Hematopoietic multipotent progenitor cell treated with erythropoietin and hydrocortisone succinate and interleukin-3 and kit ligand, for 8 days (in vitro differentiated cells): ENCODE measurements at regions not wholly inside any gene's neighbourhood (a gene's known extent, or its start where the extent isn't known, plus 50 kb on each side); places are given as distances from the start of the nearest gene placed in this dataset.
"Not testable (repeated sequence)": the region's sequence is repeated elsewhere in the genome, so short reads cannot be mapped to it uniquely, and the experiment has no call there.

Experiments used
- DNase-seq: peaks from one replicate; pipeline ENCODE4 v3.0.0-alpha.2; 2015

GRCh38 chr2:7609556-7609955, 692.3 kb downstream of the RNF144A start:
- DNase-seq: no peak

DNA sequence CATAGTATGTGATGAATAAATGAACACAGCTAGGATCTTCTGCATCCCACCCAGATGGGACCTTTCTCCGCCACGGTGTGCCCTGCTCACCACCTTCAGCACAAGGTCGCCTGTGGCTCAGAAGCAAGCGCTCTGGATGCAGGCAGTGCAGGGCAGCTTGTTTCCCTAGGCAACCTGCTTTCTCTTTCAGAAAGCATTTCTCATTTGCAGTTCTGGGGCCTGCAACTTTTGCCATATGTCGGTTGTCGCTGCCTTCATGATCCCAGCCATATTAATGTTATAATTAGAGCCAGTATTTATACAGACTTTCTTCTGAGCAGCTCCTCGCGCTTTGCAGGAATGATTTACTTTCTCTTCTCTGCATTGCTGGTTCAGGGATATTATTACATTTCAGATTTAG, 692.8 kb downstream of the RNF144A start:
- no peak for DNase-seq

DNA sequence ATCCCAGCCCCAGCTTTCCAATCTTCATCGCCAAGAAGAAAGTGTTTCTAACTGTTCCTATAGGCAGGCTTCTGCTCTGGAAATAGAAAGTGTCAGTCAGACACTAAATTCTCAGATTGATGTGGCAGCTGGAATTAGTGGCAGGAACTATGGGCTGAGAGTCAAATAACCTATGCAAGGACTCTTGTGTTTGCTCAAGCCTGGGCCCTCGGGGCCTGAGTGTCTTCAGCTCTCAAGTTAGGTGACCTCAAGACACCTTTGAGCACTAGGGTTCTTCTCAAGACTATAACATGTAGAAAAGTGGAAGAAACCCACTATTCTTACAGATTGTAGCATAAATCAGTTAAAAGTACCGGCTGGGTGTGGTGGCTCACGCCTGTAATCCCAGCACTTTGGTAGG, 694.5 kb downstream of the RNF144A start:
- DNase-seq: no peak

GRCh38 chr2:7612969-7613368, 695.8 kb downstream of the RNF144A start:
- DNase-seq: no peak

- no peak for DNase-seq
Measured at GRCh38 chr2:7613831-7614230, 696.6 kb downstream of the RNF144A start.

DNA sequence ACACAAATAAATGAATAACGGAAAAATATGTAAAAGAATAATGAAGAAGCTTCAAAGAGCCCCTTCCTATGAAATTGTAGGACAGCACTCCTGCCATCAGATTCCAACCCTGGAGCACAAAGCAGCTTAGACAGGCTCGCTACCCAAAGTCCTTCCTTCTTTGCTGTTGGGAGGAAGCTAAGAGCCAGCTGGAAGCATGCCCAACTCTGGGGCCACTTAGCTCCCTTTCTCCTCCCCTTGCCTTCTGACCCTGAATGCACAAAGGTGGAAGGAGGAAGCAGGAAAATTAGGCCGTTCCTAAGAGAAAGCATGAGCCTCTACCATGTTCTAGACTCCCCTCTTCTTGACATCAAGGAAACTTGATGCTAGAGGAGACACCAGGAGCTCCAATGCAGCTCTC, 700.8 kb downstream of the RNF144A start:
- DNase-seq: no peak

- DNase-seq: no peak
Measured at GRCh38 chr2:7619203-7619970, 702.2 kb downstream of the RNF144A start.

GRCh38 chr2:7620255-7620654, 703.0 kb downstream of the RNF144A start:
- DNase-seq: no peak

DNA sequence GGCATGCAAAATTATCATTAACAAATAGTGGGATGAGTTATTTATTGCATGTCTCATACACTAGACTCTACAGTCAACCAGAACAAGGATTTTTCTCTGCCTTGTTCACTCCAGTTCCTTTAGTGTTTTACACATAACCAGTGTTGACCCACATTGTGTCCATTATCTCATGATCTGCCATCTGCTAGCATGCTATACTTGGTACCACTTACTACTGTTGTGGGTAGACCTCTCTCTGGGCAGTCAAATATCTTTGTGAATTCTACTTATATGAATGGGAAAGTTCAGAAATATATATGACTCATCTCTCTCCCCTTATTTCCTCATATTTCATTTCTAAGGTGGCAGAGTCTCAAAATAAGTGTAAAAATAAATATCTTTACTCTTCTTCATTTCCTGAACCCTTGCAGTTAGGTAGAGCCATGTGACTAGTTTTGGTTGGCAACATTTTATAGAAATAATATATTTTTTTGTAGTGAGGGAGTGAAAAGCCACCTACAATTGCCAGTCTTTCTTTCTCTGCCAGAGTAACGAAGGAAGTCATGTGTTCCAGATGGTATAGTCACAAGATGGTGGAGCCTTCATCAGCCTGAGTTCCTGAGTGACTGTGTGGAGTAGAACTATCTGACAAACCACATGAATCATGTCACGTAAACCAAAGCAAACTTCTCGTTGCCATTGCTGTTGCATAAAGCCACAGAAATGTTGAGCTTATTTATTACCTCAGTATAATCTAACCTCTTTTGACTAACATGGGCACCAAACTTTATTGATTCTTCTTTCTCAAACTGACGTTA, 704.0 kb downstream of the RNF144A start:
- no peak for DNase-seq

DNA sequence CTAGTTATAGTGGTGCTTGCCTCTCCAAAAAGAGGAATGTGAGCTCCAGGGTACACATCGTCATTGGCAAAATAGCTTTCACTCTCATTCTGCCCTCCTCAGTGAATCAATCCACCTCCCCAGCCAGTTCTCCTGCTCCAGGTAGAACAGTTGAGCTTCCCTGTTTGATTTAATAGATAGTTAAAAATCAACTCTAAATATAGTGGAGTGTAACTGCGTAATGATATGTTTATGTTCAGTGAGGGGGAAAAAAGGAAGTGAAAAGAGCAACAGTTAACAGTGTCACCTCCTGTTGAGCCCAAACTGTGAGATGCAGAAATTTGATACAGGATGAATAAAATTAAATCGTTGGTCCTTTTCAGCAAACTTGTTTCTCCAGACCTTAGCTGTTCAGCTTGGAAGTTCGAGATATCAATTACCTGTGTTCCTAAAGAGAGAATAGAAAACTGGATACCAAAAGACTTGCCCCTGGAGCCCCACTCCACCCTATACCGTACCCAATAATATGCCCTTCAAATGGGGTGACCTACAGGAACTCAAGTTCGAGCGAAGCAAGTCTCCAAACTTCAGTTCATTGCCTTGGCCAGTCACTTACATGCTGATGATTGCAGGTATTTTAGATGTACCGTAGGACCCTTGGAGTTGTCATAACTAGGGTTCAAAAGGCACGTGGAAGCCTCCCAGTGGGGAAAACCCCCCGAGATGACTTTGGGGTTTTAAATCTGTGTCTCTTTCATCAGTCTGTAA, 708.4 kb downstream of the RNF144A start:
- no peak for DNase-seq

- DNase-seq: no peak
Measured at GRCh38 chr2:7626139-7626537, 708.9 kb downstream of the RNF144A start.

- DNase-seq: no peak
Measured at GRCh38 chr2:7627583-7627982, 710.4 kb downstream of the RNF144A start.

DNA sequence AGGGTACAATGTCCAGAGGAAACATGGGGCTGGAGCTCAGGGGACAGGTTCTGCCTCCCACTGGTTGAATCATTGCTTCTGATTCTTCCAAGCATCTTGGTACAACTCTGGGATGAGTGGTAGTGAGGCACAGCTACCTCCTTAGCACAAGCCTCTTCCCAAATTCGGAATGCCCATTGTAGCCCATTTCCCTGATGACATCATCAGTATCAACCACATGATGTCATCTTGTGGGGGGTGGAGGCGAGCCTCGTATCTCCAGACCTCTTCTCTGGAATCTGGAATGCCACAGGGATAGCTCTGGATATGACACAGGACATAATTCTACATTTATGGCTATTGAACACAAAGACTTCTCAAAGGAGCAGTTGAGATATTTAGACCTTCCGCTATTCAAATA, 715.2 kb downstream of the RNF144A start:
- no peak for DNase-seq

DNA sequence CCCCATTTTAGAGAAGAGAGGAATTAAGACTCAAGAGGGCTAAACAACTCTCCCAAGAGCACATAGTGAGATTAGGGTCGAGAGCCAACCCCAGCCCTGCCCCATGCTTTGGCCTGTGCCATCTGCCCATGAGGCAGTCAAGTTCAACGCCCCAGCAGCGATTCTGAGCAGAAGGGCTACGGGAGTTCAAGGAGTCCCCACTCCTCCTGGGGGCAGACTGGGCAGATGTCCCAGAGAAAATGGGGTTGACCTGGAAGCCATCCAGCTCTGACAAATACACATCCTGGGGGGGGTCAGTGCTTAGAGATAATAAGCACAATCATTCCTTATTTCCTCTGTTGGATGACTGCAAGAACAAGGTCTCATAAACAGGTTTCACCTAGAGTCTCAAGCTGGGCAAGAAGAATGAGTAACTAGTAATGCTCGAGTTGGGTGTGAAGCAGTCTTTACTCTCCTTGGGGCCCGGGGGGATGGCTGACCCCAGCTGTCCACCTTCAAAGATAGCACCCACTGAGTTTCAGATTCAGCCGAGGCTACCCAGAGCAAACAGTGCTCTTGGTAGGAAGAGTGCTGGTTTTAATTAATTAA, 716.4 kb downstream of the RNF144A start:
- DNase-seq: no peak

- no peak for DNase-seq
Measured at GRCh38 chr2:7634409-7634808, 717.2 kb downstream of the RNF144A start.

- DNase-seq: no peak
Measured at GRCh38 chr2:7639476-7639875, 722.3 kb downstream of the RNF144A start.

GRCh38 chr2:7641272-7641671, 724.1 kb downstream of the RNF144A start:
- DNase-seq: not testable (repeated sequence)

- no peak for DNase-seq
Measured at GRCh38 chr2:7646024-7646423, 728.8 kb downstream of the RNF144A start.

DNA sequence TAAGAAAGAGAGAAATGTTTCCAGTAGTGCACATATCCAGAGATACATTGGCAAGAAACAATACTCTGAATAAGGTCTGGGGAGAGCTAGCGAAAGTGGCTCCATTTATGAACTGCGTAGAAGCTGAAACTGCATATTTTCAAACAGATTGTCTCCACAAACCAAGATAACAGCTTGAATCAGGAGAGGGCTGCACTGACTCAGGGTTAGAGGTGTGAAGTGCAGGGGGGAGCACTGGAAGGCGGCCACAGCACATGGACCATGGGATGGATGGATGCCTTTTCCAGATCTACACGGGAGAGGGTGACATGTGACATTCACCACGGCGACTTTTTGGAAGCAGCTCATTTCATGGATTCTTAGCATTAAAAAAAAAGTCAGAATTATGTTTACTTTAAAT, 729.4 kb downstream of the RNF144A start:
- DNase-seq: no peak

DNA sequence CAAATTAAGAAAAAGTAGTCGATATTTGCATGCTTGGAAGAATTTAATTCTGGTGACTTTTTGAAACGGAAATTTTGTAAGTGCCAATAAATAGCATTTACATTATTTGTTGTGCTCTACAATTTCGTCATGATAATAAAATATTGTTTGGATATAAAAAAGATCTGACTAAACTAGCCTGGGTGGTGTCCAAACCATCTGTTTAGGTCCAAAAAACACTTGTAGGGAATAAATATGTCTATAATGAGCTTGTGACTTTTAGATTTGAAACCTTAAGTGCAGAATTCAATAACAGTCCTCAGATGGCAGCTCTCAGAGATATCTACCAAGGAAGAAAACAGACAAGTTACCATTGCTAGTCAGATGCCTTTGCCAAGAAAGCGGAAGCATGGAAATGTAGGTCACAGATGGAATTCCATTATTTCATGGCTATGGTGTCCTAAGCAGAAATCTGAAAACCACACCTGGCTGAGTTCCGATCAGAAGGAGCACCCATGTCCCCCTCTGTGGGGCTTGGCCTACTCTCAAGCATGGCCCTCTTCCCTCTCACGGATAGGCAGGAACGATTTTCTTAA, 731.1 kb downstream of the RNF144A start:
- no peak for DNase-seq

DNA sequence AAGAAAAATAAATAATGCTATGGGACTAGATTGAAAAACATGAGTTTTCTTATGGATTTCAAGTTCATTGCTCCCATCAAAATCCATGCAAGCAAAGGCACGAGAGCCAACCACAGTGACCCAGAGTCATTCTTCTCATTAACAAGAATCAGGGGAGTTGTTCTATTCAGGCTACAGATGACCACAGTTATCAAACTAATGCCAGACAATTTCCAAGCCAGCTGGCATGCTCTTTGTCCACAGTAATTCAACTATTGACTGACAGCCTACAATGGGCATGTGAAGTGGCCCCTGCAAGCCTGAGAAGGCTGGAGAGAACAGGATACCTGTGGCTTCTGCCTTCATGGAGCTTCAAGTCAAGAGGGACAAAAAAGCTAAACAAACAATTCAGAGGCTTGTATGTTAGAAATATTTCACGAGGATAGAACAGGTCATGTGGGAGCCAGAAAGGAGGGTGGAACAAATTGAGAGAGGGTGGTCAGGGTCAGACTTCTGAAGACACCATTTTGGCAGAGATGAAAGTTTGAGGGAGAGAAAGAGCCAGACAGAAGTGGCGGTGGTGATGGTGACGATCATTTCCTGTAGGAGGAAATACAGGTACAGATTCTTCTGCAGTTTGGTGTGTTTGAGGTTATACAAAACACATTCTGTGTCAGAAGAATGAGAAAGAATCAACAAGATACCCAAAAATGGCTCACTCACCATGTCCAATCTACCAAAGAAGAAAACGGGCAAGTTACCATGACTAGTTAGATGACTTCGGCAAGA, 732.4 kb downstream of the RNF144A start:
- no peak for DNase-seq

- DNase-seq: no peak
Measured at GRCh38 chr2:7653617-7654016, 736.4 kb downstream of the RNF144A start.
